ENCODE measurements at regions not wholly inside any gene's neighbourhood (a gene's known extent, or its start where the extent isn't known, plus 50 kb on each side); places are given as distances from the start of the nearest gene placed in this dataset.

DNA sequence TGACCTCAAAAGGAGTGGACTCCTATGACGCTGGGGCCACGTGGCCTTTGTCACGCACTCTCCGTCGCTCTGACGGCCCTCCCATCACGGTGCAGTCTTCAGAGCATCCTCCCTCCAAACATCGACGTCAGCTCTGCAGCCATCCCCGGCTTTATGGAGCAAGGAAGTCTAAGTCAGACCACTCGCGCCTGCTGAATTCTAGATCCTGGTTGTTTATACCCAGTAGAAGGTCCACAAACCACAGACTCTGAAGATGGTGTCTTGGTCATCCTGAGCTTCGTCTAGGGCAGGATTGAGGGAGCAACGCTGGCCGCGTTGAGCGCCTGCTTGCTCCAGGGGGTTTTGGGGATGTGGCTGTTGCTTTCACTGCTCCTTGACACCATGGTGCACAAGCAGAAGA is 228.0 kb upstream of the SALL3 start:
- Histone ChIP-seq H3K36me3 (ENCODE audit: control insufficient read depth, low read length) (no peaks in the 10 kb centered on the region), H3K79me2 (ENCODE audit: control insufficient read depth, low read length) (no peaks in the 10 kb centered on the region), H4K20me1 (ENCODE audit: control insufficient read depth, insufficient read depth, low read depth, low read length) (no peaks in the 10 kb centered on the region), H3K27me3 (ENCODE audit: control insufficient read depth, low read length) (no peaks in the 10 kb centered on the region), H3F3A (ENCODE audit: control insufficient read depth, insufficient read depth) (no peaks in the 10 kb centered on the region; the same call in 1 of the 2 replicates), H3K9me3 (ENCODE audit: control insufficient read depth, insufficient read depth, low read length) (peaks cover 3% of the 10 kb centered on the region; the same call in 1 of the 2 replicates), H3K4me1 (ENCODE audit: control insufficient read depth, low read length) (no peaks in the 10 kb centered on the region), H3K27ac (ENCODE audit: low read depth, low read length) (no peak overlapping the region), H3K4me3 (ENCODE audit: low read length) (no peak overlapping the region), H3K9me2 (replicated peaks; ENCODE audit: control insufficient read depth, low read length) (no peaks in the 10 kb centered on the region), H3K4me2 (ENCODE audit: low read length) (no peak overlapping the region)
- TF ChIP-seq EZH2phosphoT487 (IDR thresholded peaks at IDR 0.05; ENCODE audit: borderline replicate concordance, low read length): no peak
- TF ChIP-seq, protein P1, sequence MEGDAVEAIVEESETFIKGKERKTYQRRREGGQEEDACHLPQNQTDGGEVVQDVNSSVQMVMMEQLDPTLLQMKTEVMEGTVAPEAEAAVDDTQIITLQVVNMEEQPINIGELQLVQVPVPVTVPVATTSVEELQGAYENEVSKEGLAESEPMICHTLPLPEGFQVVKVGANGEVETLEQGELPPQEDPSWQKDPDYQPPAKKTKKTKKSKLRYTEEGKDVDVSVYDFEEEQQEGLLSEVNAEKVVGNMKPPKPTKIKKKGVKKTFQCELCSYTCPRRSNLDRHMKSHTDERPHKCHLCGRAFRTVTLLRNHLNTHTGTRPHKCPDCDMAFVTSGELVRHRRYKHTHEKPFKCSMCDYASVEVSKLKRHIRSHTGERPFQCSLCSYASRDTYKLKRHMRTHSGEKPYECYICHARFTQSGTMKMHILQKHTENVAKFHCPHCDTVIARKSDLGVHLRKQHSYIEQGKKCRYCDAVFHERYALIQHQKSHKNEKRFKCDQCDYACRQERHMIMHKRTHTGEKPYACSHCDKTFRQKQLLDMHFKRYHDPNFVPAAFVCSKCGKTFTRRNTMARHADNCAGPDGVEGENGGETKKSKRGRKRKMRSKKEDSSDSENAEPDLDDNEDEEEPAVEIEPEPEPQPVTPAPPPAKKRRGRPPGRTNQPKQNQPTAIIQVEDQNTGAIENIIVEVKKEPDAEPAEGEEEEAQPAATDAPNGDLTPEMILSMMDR (IDR thresholded peaks at IDR 0.05; ENCODE audit: low read depth, low read length, poor library complexity, severe bottlenecking): no peak

DNA sequence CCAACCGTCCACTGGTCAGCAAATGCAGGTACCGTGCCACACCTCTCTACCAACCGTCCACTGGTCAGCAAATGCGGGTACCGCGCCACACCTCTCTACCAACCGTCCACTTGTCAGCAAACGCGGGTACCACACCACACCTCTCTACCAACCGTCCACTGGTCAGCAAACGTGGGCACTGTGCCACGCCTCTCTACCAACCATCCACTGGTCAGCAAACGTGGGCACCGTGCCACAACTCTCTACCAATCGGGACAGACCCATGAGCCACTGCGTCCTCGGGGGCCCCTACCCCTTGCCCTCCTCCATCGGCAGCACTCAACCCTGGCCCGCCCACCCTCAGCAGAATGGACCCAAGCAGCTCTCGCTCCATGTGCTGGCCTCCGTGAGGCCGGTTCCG is 226.4 kb upstream of the SALL3 start:
- H3K79me2 ChIP-seq (ENCODE audit: control insufficient read depth, low read length): no peaks in the 10 kb centered on the region
- TF ChIP-seq, protein P1 (IDR thresholded peaks at IDR 0.05; ENCODE audit: low read depth, low read length, poor library complexity, severe bottlenecking): no peak
- TF ChIP-seq EZH2phosphoT487 (IDR thresholded peaks at IDR 0.05; ENCODE audit: borderline replicate concordance, low read length): no peak
- H3K27ac ChIP-seq (ENCODE audit: low read depth, low read length): no peak overlapping the region
- no peaks in the 10 kb centered on the region for H3K9me2 ChIP-seq (replicated peaks; ENCODE audit: control insufficient read depth, low read length)
- peaks cover 3% of the 10 kb centered on the region; the same call in 1 of the 2 replicates for H3K9me3 ChIP-seq (ENCODE audit: control insufficient read depth, insufficient read depth, low read length)
- no peaks in the 10 kb centered on the region for H3K27me3 ChIP-seq (ENCODE audit: control insufficient read depth, low read length)
- H3K4me1 ChIP-seq (ENCODE audit: control insufficient read depth, low read length): no peaks in the 10 kb centered on the region
- no peak overlapping the region for H3K4me2 ChIP-seq (ENCODE audit: low read length)
- no peaks in the 10 kb centered on the region for H4K20me1 ChIP-seq (ENCODE audit: control insufficient read depth, insufficient read depth, low read depth, low read length)
- H3K4me3 ChIP-seq (ENCODE audit: low read length): no peak overlapping the region
- no peaks in the 10 kb centered on the region for H3K36me3 ChIP-seq (ENCODE audit: control insufficient read depth, low read length)
- no peaks in the 10 kb centered on the region; the same call in 1 of the 2 replicates for H3F3A ChIP-seq (ENCODE audit: control insufficient read depth, insufficient read depth)

DNA sequence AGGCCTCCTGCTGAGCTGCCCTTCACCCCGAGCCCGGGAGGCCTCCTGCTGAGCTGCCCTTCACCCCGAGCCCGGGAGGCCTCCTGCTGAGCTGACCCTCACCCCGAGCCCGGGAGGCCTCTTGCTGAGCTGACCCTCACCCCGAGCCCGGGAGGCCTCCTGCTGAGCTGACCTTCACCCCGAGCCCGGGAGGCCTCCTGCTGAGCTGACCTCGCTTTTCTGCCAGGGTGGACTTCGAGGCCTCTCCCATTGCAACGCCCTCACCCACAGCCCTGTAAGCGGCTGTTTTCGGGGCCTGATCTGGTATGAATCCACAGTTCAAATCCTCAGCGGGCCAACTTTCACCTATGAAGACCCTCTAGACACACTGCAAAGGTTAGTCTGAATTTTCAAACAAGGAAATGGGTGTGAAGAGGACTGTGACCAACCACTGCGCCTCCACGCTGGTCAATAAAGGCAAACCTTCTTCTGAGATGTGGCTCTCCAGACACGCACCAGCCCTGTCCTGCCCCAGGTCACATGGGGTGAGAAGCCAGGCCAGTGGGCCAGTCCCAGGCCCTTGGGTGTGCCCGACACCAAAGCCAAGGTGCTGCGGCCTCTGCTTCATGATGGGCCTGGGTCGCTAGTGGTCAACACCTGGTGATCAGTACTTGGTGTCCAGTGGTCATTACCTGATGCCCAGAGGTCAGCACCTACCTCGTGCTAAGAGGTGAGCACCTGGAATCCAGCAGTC is 225.1 kb upstream of the SALL3 start:
- no peaks in the 10 kb centered on the region for H3K9me2 ChIP-seq (replicated peaks; ENCODE audit: control insufficient read depth, low read length)
- H3K36me3 ChIP-seq (ENCODE audit: control insufficient read depth, low read length): no peaks in the 10 kb centered on the region
- no peaks in the 10 kb centered on the region for H3K79me2 ChIP-seq (ENCODE audit: control insufficient read depth, low read length)
- H3K4me1 ChIP-seq (ENCODE audit: control insufficient read depth, low read length): no peaks in the 10 kb centered on the region
- no peak overlapping the region for H3K4me3 ChIP-seq (ENCODE audit: low read length)
- no peak overlapping the region for H3K4me2 ChIP-seq (ENCODE audit: low read length)
- no peaks in the 10 kb centered on the region; the same call in 1 of the 2 replicates for H3F3A ChIP-seq (ENCODE audit: control insufficient read depth, insufficient read depth)
- H3K9me3 ChIP-seq (ENCODE audit: control insufficient read depth, insufficient read depth, low read length): peaks cover 3% of the 10 kb centered on the region; the same call in 1 of the 2 replicates
- H3K27me3 ChIP-seq (ENCODE audit: control insufficient read depth, low read length): no peaks in the 10 kb centered on the region
- no peaks in the 10 kb centered on the region for H4K20me1 ChIP-seq (ENCODE audit: control insufficient read depth, insufficient read depth, low read depth, low read length)
- TF ChIP-seq, protein P1 (IDR thresholded peaks at IDR 0.05; ENCODE audit: low read depth, low read length, poor library complexity, severe bottlenecking): no peak
- TF ChIP-seq EZH2phosphoT487 (IDR thresholded peaks at IDR 0.05; ENCODE audit: borderline replicate concordance, low read length): no peak
- no peak overlapping the region for H3K27ac ChIP-seq (ENCODE audit: low read depth, low read length)
